GM21528 (cell line): ENCODE measurements at regions not wholly inside any gene's neighbourhood (a gene's known extent, or its start where the extent isn't known, plus 50 kb on each side); places are given as distances from the start of the nearest gene placed in this dataset.
"Not testable (repeated sequence)": the region's sequence is repeated elsewhere in the genome, so short reads cannot be mapped to it uniquely, and the experiment has no call there.

Source experiments
- ATAC-seq: cut with Tn5 transposase; IDR thresholded peaks from one replicate; pipeline ENCODE4 v1.9.1; 2021; ENCODE audit warnings: mild to moderate bottlenecking, moderate library complexity; ENCODE audit not compliant: unreplicated experiment, low FRiP score

GRCh38 chrX:40530509-40530908, 50.3 kb upstream of the ATP6AP2 start:
- ATAC-seq: no peak

- no peak for ATAC-seq
These were observed 53.2 kb upstream of the ATP6AP2 start for GRCh38 chrX:40527543-40527942.

DNA sequence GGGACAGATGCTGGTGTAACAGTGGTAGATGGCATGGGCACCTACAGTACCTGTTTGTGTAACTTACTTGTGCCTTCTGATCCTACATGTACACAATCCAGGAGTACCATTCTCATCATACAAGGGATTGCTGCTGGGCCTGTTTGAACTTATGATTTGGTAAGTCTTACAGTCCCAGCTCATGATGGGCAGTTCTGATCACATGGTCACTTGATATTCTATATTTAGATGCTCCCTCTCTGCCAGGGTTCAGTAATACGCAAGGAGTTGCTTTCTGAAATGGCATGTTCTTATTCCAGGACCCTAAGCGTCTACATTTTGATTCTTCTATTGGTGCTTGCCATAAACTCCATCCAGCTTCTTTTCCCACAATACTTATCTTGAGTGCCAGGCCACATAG, 54.4 kb upstream of the ATP6AP2 start:
- ATAC-seq: no peak

- ATAC-seq: not testable (repeated sequence)
These were observed 54.9 kb upstream of the ATP6AP2 start for GRCh38 chrX:40525901-40526300.

DNA sequence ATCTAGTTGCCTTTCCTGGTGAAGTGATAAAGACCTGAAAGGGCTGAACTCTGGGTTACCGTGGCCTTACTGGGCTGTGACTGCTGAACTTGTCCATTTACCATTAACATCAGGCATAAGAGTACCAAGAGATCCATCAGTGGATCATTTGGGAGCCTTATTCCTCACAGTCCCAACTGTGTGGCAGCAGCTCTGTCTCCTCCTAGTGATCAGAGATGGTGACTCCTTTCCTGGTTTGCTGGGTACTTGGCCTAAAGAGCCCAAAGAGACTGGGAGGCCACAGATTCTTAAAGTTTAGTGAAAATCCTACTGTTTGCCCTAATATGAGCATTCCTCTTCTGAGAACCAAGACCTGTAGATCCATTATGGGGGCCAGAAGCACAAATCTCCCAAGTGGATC, 56.3 kb upstream of the ATP6AP2 start:
- no peak for ATAC-seq

- no peak for ATAC-seq
These were observed 56.9 kb upstream of the ATP6AP2 start for GRCh38 chrX:40523852-40524251.

DNA sequence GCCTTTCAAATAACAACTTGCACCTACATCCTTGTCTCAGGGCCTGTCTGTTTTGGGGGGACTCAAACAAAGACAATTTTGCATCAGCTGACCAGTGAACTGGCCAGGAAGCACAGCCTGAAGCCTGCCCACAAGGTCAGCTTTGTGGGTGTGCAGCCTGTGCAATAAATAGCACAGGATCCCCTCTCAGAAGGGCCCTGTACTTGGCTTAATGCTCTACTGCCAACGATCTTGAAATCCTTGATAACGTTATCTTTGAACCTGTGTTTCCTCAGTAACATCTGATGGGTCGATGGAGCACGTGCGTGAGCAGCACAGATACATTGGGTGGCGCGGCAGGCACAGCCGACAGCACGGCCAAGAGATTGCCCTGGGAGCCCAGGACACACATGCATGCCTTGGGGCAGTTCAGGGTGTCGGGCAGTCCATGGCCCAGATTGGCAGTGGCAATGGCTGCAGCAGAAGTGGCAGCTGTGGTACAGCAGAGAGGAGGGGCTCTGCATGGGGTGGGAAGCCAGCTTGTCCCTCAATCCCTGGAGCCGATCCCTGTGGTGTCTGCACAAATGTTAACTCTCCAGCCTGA, 58.8 kb upstream of the ATP6AP2 start:
- ATAC-seq: no peak

DNA sequence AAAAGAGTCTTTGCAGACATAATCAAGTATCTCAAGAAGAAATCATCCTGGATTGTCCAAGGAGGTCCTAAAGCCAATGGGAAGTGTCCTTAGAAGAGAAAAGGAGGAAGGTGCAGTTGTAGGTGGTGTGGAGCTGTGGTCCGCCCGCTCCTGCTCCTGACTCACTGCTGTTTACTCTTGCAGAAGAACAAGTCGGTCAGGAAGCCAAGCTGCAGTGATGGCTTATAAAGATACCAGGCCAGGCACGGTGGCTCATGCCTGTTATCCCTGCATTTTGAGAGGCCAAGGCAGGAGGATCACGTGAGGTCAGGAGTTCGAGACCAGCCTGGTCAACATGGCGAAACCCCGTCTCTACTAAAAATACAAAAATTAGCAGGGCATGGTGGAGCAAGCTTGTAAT, 66.4 kb upstream of the ATP6AP2 start:
- no peak for ATAC-seq

GRCh38 chrX:40513835-40514234, 66.9 kb upstream of the ATP6AP2 start:
- ATAC-seq: no peak

- no peak for ATAC-seq
These were observed 67.8 kb upstream of the ATP6AP2 start for GRCh38 chrX:40513012-40513411.

DNA sequence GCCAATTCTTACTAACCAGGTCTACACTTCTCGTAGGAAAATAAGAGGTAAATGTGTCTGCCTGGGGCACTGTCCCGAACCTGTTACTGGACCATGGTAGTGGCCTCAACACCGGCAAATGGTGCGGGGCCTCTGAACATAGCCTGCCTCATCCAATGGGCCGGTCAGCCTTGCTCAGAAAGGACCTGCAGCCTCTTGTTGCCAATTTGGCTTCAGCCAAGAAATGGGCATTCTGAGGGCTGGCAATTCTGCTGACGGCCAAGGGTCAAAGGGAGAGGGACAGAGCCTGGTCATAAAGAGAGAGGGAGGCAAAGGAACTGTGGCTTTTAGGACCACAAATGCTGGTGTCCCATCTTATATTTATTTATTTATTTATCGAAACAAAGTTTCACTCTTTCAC, 69.5 kb upstream of the ATP6AP2 start:
- no peak for ATAC-seq

DNA sequence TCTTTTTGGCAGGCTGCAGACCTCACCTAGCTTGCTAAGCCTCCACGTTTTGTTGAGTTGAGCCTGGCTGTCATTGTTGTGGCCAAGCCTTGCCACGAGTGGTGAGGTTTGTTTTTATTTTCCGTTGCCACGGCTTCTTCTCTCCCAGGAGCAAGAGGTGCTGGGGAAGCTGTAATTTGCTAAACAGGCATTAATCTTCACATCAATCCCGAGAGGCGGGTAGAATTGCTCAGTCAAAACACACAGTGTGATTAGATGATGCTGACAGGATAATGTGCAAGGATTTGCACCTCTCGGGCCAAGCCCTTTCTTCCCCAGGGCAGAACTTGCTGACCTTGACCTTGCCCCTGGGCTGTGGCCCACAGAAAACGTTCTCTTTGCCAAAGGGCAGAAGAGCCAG, 72.2 kb upstream of the ATP6AP2 start:
- ATAC-seq: no peak

DNA sequence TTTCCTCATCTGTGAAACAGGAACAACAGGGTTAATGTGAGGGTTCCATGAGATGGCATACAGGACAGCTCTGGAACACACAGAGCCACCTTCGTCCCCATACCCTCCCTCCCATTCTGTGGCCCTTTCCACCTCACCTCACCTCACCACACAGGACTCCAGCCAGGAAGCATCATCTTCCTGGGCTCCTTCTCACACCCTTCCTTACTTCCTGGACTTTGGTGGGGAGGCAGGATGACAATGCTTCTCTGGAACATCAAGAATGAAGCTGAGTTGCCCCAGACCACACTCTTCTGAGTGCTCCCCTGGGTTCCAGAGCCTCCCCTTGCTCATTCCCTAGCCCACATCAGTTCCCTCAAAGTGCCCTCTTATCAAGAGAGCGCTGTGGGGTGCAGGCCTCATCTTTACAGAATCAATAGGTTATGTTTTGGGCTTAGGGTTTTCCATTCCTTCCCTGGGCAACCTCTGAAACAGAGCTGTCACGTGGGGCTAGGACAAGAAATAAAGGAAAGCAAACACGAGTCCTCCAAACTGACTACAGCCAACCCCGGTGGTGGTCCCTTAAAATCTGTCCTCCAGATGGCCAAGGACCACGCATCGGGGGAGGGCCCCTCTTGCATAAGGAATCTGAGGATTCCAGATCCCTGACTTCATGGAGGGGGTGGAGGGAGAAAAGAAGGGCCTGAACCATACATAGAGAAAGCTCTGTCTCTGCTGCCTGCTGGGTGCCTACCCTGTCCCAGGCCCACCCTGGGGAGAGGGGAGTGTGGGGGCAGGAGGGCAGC, 74.4 kb upstream of the ATP6AP2 start:
- no peak for ATAC-seq

DNA sequence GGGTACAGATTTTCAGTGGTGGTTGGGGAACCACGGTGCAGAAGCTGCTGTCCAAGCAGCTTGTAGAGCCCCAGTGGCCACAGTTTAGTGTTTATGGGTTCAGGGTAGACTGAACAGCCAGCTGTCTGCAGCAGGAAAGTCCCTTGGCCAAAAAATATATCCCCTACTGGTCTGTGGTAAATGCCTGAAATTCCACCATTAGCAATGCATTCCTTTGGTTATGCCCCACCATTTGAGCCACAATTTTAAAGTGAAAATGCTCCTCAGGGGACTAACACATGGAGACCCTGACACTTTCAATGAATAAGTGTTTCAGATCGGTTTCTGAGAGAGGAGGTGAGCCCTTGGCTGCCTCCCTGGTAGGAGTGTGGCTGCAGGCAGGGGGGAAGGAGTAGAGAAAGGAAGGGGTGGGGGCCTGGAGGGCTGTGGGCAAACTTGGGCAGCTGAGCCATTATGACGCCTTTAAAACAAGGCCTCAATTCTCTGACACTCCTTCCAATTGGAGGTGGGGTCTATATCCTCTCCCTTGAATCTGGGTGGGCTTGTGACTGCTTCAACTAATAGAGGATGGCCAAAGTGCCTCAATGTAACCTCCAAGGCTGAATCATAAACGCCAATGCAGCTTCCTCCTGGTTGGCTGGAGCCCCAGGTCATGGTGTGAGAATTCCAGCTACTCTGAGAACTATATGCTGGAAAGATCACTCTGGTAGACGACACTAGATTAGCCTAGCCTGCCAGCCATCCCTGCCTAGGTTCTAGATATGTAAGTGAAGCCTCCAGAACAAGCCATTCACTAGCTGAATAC, 75.8 kb upstream of the ATP6AP2 start:
- no peak for ATAC-seq

GRCh38 chrX:40503094-40503493, 77.7 kb upstream of the ATP6AP2 start:
- ATAC-seq: no peak

- no peak for ATAC-seq
These were observed 78.1 kb upstream of the ATP6AP2 start for GRCh38 chrX:40502688-40503087.

- ATAC-seq: no peak
These were observed 79.5 kb upstream of the ATP6AP2 start for GRCh38 chrX:40501164-40501855.

DNA sequence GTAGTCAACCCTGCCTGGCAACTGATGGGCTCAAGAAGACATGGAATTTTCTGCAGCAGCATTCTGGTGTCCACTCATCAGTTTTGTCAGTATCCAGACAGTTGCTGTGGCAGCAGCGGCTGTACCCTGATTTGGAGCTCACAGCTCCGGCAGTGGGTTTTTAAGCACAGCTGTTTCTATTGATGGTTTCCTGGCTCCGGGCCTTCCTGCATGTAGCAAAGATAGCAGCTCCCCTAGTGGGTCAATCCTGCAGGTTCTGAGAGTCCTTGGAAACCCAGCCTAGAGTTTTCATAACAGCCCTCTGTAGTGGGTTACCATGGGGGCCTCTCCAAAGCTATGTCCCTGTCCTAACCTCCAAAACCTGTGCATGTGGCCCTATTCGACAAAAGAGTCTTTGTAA, 84.0 kb upstream of the ATP6AP2 start:
- ATAC-seq: no peak

DNA sequence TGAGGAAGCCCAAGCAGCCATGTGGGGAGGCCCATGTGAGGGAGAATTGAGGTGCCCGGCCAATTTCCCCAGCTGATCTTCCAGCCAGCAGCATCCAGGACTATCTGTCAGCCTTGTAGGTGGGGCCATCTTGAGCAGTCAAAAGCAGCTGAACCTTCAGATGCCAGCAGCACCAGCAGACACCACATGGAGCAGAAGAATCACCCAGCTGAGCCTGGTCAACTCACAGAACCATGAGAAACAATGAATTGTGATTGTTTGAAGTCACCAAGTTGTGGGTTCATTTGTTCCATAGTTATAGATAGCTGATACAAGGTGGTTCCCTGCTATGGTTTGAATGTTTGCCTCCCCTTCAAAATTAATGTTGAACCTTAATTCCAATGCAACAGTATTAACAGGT, 85.1 kb upstream of the ATP6AP2 start:
- no peak for ATAC-seq

DNA sequence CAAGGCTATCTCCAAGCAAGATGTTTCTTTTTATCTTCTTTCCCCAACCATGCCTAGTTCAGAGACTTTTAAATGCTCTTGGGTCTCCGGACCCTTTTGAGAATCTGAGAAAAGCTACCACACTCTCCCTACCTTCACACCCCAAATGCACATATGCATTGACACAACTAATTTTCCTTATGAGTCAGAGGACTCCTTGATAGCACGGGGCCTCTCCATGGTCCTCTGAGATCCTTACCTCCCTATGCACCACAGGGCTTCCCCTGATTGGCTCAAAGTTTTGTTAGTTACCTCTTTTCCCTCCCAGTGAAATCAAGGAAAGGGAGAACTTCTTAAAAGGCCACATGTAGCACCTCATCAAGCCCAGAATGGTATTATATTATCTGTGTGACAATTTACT, 86.8 kb upstream of the ATP6AP2 start:
- no peak for ATAC-seq

GRCh38 chrX:40488296-40488695, 92.5 kb upstream of the ATP6AP2 start:
- ATAC-seq: no peak
